SK-N-SH (cell line): ENCODE measurements at regions not wholly inside any gene's neighbourhood (a gene's known extent, or its start where the extent isn't known, plus 50 kb on each side); places are given as distances from the start of the nearest gene placed in this dataset.

Source experiments
- POLR2AphosphoS5 ChIP-seq: IDR thresholded peaks from 2 replicates; pipeline ENCODE4 v1.6.1; 2012; ENCODE audit warnings: low read depth, low read length
- RFX5 ChIP-seq: IDR thresholded peaks from 2 replicates; pipeline ENCODE4 v1.6.1; 2012; ENCODE audit warnings: mild to moderate bottlenecking, improper control_type of control experiment, low read length
- TF ChIP-seq, protein P1 (sequence below): fragments of 200-600 bp; sonication (generic); IDR thresholded peaks from 2 replicates; pipeline ENCODE4 v1.6.1; 2017; ENCODE audit warnings: antibody characterized with exemption, mild to moderate bottlenecking, moderate library complexity

DNA sequence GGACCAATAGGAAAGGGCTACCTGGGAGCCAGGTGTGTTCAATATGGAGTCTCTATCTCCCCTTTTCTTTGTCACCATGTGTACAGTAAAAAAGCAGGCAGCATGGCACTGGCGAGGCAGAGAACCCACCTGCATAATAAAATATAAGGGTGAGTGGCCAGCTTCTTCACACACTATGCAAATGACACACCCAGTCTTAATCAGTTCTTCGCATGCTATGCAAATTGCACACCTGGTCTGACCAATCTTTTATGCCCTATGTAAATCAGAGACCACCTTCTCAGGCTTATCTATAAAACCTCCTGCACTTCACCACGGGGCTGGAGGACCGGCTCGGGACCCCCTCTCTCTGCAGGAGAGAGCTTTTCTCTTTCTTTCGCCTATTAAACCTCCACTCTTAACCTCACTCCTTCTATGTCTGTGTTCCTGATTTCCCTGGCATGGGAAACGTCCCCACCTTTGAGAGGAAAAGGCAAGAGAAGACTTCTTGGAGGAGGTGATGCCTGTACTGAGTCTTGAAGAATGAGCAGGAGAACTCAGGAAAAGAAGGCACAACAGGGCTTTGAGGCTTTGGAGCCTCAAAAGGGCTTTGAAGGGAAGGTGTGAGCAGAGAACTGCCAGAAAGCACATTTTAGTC is 502.1 kb downstream of the GRIN2A start:
- TF ChIP-seq, protein P1, sequence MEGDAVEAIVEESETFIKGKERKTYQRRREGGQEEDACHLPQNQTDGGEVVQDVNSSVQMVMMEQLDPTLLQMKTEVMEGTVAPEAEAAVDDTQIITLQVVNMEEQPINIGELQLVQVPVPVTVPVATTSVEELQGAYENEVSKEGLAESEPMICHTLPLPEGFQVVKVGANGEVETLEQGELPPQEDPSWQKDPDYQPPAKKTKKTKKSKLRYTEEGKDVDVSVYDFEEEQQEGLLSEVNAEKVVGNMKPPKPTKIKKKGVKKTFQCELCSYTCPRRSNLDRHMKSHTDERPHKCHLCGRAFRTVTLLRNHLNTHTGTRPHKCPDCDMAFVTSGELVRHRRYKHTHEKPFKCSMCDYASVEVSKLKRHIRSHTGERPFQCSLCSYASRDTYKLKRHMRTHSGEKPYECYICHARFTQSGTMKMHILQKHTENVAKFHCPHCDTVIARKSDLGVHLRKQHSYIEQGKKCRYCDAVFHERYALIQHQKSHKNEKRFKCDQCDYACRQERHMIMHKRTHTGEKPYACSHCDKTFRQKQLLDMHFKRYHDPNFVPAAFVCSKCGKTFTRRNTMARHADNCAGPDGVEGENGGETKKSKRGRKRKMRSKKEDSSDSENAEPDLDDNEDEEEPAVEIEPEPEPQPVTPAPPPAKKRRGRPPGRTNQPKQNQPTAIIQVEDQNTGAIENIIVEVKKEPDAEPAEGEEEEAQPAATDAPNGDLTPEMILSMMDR = no peak
- TF ChIP-seq RFX5 (no peak), POLR2AphosphoS5 (no peak)
